Fibroblast of lung (primary cell): ENCODE measurements at regions not wholly inside any gene's neighbourhood (a gene's known extent, or its start where the extent isn't known, plus 50 kb on each side); places are given as distances from the start of the nearest gene placed in this dataset.

Experiments
- CTCF ChIP-seq, 2 donors: IDR thresholded peaks in 1 of 2; conservative IDR thresholded peaks in 1 of 2; 1 replicate in 1 of 2; 2 replicates in 1 of 2; pipeline ENCODE4 v1.5.1; 2011 to 2012; ENCODE audit warnings: low read length in 2 of 2, control low read depth in 1 of 2, inconsistent platforms in 1 of 2, low read depth in 1 of 2, mild to moderate bottlenecking in 1 of 2
- EZH2 ChIP-seq: IDR thresholded peaks from 2 replicates; pipeline ENCODE4 v1.5.1; 2012; ENCODE audit warnings: low read length, control low read depth, mild to moderate bottlenecking; ENCODE audit errors: missing control alignments

GRCh38 chr6:132892929-132893771 lies 78.8 kb downstream of the RPS12 start:
- TF ChIP-seq CTCF (conservative IDR thresholded peaks at IDR 0.05 in 1 of 2, IDR thresholded peaks at IDR 0.05 in 1 of 2; ENCODE audit: low read depth in 1 of 2, low read length in 2 of 2) (no peak), EZH2 (no peak)
